Upper lobe of left lung (tissue), 6 donors: ENCODE measurements at regions not wholly inside any gene's neighbourhood (a gene's known extent, or its start where the extent isn't known, plus 50 kb on each side); places are given as distances from the start of the nearest gene placed in this dataset.

ENCODE experiments used
- ATAC-seq, 2 donors: fragments of 200-7000 bp; cut with Tn5 transposase; one replicate each; pipeline ENCODE4 v1.9.1; 2022; ENCODE audit warnings: mild to moderate bottlenecking in 2 of 2, moderate library complexity in 2 of 2; ENCODE audit not compliant: low FRiP score in 2 of 2
- DNase-seq, 2 donors: peaks; one replicate each; pipeline ENCODE4 v3.0.0-alpha.2; 2019 to 2020
- H3K27ac ChIP-seq, 4 donors: fragments of 200-600 bp; sonication (generic); one replicate each; pipeline ENCODE4 v1.5.1; 2016 to 2019
- H3K27me3 ChIP-seq, 4 donors: fragments of 200-600 bp; sonication (generic); one replicate each; pipeline ENCODE4 v1.5.1; 2017 to 2019
- H3K36me3 ChIP-seq, 4 donors: fragments of 200-600 bp; sonication (generic); one replicate each; pipeline ENCODE4 v1.5.1; 2016 to 2019
- H3K4me1 ChIP-seq, 4 donors: fragments of 200-600 bp; sonication (generic); one replicate each; pipeline ENCODE4 v1.5.1; 2018 to 2019
- H3K4me3 ChIP-seq, 4 donors: fragments of 200-600 bp; sonication (generic); one replicate each; pipeline ENCODE4 v1.5.1; 2017 to 2019; ENCODE audit warnings: mild to moderate bottlenecking in 2 of 4, moderate library complexity in 1 of 4
- H3K9me3 ChIP-seq, 4 donors: fragments of 200-600 bp; sonication (generic); one replicate each; pipeline ENCODE4 v1.5.1; 2018 to 2019
- EP300 ChIP-seq, 4 donors: sonication (generic); formaldehyde crosslinking; IDR thresholded peaks; one replicate each; pipeline ENCODE4 v1.5.1; 2017; ENCODE audit warnings: antibody characterized with exemption in 4 of 4, control low read depth in 2 of 4
- POLR2A ChIP-seq, 4 donors: fragments of 450-650 bp; IDR thresholded peaks; one replicate each; pipeline ENCODE4 v1.5.1; 2016 to 2017; ENCODE audit warnings: antibody characterized with exemption in 4 of 4, mild to moderate bottlenecking in 2 of 4
- POLR2AphosphoS5 ChIP-seq, 2 donors: sonication (generic); formaldehyde crosslinking; IDR thresholded peaks; one replicate each; pipeline ENCODE4 v1.5.1; 2017; ENCODE audit warnings: antibody characterized with exemption in 2 of 2
- WGBS, 2 donors: methylation state at CpG; one replicate each; pipeline ENCODE4 v1.1.5; 2017 to 2018; 5-methylcytosine and 5-hydroxymethylcytosine counted together
- TF ChIP-seq, protein P1 (sequence below), 6 experiments: fragments of 450-650 bp in 4 of 6; fragments of 200-600 bp in 2 of 6; sonication (generic) in 2 of 6; IDR thresholded peaks; one replicate each; pipeline ENCODE4 v1.5.1; 2016 to 2019; ENCODE audit warnings: antibody characterized with exemption in 6 of 6
- donor health status: DM: no; HTN: no; CAD: no; lungs with moderate emphysema.
- donor health status: DM: no; HTN: yes; CAD: no; lungs with severe emphysema.

GRCh38 chr3:21893242-21893641, 142.2 kb upstream of the ZNF385D start:
- no peak for ATAC-seq
- DNase-seq = no peak
- Histone ChIP-seq H3K36me3 (no peaks in the 10 kb centered on the region), H3K4me3 (no peak overlapping the region), H3K27me3 (no peaks in the 10 kb centered on the region), H3K9me3 (no peaks in the 10 kb centered on the region), H3K27ac (no peak overlapping the region), H3K4me1 (no peaks in the 10 kb centered on the region)
- WGBS, 2 donors = 67 to 82% methylated on average over 3 of the region's 3 CpGs
- TF ChIP-seq EP300 (IDR thresholded peaks at IDR 0.05) = no peak
- no peak for TF ChIP-seq POLR2A (IDR thresholded peaks at IDR 0.05)
- TF ChIP-seq, protein P1, sequence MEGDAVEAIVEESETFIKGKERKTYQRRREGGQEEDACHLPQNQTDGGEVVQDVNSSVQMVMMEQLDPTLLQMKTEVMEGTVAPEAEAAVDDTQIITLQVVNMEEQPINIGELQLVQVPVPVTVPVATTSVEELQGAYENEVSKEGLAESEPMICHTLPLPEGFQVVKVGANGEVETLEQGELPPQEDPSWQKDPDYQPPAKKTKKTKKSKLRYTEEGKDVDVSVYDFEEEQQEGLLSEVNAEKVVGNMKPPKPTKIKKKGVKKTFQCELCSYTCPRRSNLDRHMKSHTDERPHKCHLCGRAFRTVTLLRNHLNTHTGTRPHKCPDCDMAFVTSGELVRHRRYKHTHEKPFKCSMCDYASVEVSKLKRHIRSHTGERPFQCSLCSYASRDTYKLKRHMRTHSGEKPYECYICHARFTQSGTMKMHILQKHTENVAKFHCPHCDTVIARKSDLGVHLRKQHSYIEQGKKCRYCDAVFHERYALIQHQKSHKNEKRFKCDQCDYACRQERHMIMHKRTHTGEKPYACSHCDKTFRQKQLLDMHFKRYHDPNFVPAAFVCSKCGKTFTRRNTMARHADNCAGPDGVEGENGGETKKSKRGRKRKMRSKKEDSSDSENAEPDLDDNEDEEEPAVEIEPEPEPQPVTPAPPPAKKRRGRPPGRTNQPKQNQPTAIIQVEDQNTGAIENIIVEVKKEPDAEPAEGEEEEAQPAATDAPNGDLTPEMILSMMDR (IDR thresholded peaks at IDR 0.05) = no peak
- no peak for TF ChIP-seq POLR2AphosphoS5 (IDR thresholded peaks at IDR 0.05)

- 71 to 81% methylated on average over 3 of the region's 3 CpGs for WGBS, 2 donors
- H3K4me1 ChIP-seq = no peaks in the 10 kb centered on the region
- no peak for DNase-seq
- H3K36me3 ChIP-seq = no peaks in the 10 kb centered on the region
- no peak overlapping the region for H3K4me3 ChIP-seq
- no peaks in the 10 kb centered on the region for H3K9me3 ChIP-seq
- no peak overlapping the region for H3K27ac ChIP-seq
- ATAC-seq = peak in 1 of 2 donors; percentile 45
- H3K27me3 ChIP-seq = no peaks in the 10 kb centered on the region
- TF ChIP-seq POLR2AphosphoS5 (IDR thresholded peaks at IDR 0.05) = no peak
- no peak for TF ChIP-seq POLR2A (IDR thresholded peaks at IDR 0.05)
- TF ChIP-seq, protein P1 (IDR thresholded peaks at IDR 0.05) = peak in 4 of 6 experiments; percentile 32 to 52 (median 36)
Observed at GRCh38 chr3:21894459-21895340, 143.7 kb upstream of the ZNF385D start.

DNA sequence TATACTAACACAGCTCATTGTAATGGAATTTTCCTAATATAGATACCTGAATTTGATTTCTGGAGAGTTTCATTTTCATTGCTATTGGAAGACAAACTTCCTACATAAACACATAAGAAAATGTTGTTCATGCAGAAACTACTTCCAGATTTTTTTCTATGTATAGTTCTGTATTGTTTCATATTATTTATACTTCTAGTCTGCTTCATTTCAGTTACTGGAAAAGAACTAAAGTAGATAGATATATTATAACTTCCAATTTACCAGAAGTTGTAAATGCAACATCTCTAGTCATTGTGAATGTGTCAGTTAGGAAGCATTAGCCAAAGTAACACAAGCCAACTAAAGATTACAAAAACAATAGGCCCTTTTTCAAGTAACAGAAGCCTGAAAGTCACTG, 147.3 kb upstream of the ZNF385D start:
- Histone ChIP-seq H3K4me1 (no peaks in the 10 kb centered on the region), H3K4me3 (no peak overlapping the region), H3K9me3 (no peaks in the 10 kb centered on the region), H3K27me3 (no peaks in the 10 kb centered on the region), H3K27ac (no peak overlapping the region), H3K36me3 (no peaks in the 10 kb centered on the region)
- TF ChIP-seq POLR2AphosphoS5 (IDR thresholded peaks at IDR 0.05) (no peak), EP300 (IDR thresholded peaks at IDR 0.05) (no peak), POLR2A (IDR thresholded peaks at IDR 0.05) (no peak)
- TF ChIP-seq, protein P1 (IDR thresholded peaks at IDR 0.05) = no peak
- ATAC-seq = no peak
- no peak for DNase-seq

DNA sequence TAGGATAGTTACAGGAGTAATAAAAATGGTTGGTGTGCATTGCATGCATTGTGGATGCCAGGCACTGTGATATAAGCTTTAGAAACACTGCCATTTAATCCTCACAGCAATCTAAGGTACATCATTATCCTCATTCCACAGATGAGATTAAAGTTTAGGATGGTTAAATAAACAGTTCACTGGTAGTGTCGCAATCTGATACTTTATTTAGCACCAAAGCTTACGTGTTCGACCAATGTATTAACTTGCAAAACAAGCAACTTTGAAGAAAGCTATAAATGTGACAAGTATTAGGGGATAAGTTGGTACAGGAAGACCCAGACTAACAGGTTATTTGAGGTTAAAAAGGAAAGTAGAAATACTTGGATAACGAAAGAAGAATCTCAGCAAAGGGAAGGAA, 150.5 kb upstream of the ZNF385D start:
- H3K4me1 ChIP-seq = no peaks in the 10 kb centered on the region
- TF ChIP-seq POLR2A (IDR thresholded peaks at IDR 0.05) (no peak), EP300 (IDR thresholded peaks at IDR 0.05) (no peak), POLR2AphosphoS5 (IDR thresholded peaks at IDR 0.05) (no peak)
- TF ChIP-seq, protein P1 (IDR thresholded peaks at IDR 0.05) = no peak
- no peaks in the 10 kb centered on the region for H3K9me3 ChIP-seq
- WGBS, 2 donors = 59 to 60% methylated on average over 4 of the region's 4 CpGs
- DNase-seq (no peak), ATAC-seq (no peak)
- no peak overlapping the region for H3K4me3 ChIP-seq
- H3K36me3 ChIP-seq = no peaks in the 10 kb centered on the region
- H3K27me3 ChIP-seq = no peaks in the 10 kb centered on the region
- H3K27ac ChIP-seq = no peak overlapping the region

- H3K36me3 ChIP-seq = no peaks in the 10 kb centered on the region
- H3K4me1 ChIP-seq = no peaks in the 10 kb centered on the region
- no peaks in the 10 kb centered on the region for H3K27me3 ChIP-seq
- TF ChIP-seq POLR2A (IDR thresholded peaks at IDR 0.05) (no peak), POLR2AphosphoS5 (IDR thresholded peaks at IDR 0.05) (no peak), EP300 (IDR thresholded peaks at IDR 0.05) (no peak)
- TF ChIP-seq, protein P1 (IDR thresholded peaks at IDR 0.05) = no peak
- WGBS, 2 donors = 91 to 95% methylated on average over 4 of the region's 4 CpGs
- H3K27ac ChIP-seq = no peak overlapping the region
- DNase-seq (no peak), ATAC-seq (no peak)
- no peak overlapping the region for H3K4me3 ChIP-seq
- no peaks in the 10 kb centered on the region for H3K9me3 ChIP-seq
Observed at GRCh38 chr3:21902956-21903355, 151.9 kb upstream of the ZNF385D start.
